ENCODE measurements at regions not wholly inside any gene's neighbourhood (a gene's known extent, or its start where the extent isn't known, plus 50 kb on each side); places are given as distances from the start of the nearest gene placed in this dataset.
"Not testable (repeated sequence)": the region's sequence is repeated elsewhere in the genome, so short reads cannot be mapped to it uniquely, and the experiment has no call there.

DNA sequence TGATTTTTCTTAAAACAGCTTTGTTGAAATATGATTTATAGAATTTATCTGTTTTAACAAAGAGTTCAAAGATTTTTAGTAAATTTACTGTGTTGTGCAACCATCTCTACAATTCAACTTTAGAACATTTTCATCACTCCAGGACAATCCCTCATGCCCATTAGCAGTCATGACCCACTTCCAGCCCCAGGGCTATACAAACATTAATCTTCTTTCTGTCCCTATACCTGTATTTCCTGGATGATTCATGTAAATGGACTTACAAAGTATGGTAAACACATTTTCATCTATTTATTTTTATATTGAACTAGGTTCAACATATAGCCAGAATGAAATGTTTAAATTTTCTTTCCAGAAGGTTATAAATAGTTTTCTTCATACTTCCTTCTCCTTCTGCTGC is 127.8 kb upstream of the CCDC180 start:
- DNase-seq (ENCODE audit: low read depth): no peak

DNA sequence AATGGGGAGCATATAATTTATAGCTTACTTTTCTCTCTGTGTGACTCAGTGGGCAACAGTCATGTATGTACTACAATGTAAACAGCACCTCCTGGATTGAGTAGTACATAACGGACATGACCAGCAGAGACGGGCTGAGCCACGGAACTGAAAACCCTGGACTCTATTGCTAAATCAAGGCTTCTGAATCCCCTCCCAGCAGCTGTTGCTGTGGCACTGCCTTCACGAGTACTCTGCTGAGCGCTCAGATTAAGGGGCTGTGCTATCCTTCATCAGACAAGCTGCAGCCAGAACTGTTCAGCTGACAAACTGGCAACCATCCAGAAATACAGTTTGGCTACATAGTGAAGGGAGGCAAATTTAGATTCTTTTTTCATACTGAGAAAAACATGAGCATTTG is 131.3 kb upstream of the CCDC180 start:
- no peak for DNase-seq (ENCODE audit: low read depth)

DNA sequence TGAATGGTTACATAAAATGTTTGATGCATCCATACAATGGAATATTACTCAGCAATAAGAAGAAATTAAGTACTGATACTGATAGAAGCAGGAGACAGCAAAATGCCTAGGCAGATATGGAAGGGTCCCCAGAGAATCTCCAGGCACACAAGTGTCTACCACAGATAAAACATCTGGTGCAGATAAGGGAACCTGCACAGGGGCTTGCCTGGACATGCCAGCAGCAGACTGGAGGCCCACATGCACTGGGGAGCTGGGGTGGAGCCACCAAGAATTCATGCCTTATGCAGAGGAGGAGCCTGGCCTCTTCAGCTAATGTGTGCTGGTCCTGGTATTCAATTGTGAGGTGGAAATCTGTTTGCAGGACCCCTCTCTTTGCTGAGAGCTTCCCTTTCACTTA is 129.2 kb upstream of the CTSV start:
- DNase-seq (ENCODE audit: low read depth): not testable (repeated sequence)

DNA sequence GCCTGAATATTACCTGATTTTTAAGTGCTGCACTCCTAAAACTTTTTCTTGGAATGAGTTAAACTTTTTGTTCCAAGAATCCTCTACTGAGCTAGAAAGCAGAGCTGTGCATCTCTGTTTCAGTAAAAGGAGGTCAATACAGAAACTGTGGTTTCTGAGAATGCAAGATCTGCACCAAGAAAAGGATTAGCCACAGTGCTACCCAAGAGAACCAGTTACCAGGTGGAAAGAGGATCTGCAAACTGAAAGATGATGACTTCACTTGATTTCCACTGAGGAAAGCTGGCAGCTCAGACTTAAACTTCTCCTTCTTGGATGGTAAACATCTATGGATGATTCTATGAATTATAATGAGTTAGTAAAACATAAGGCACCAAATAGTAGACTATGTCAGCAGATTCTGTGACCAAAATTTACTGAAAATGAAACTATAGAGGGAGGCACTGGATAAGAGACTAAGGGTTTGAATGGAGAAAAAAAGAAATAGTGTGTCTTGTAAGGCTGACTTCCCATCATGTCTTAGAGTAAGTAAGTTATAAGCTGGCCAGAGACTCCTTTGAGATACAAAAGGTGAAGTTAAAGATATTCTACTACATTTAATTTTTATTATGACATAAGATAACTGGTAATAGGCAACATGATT is 127.7 kb upstream of the CTSV start:
- DNase-seq (ENCODE audit: low read depth): not testable (repeated sequence)

DNA sequence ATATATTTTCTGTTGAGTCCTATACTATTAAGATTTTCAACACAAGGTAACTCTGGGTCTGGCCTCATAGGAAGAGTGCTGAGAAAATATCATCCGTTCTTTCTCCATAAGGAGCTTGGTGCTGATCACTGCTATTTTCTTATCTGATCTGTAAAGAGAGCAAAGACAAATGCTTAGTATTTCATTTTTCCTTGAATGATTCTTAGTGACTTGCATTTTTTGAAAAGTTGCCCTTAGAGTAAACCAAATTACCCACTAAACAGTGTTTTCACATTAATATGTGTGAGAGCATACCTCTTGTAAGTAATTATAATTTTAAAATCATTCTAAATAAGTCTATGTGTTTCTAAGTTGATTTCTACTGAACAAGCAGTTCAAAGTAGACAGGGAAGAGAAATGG is 121.3 kb upstream of the CTSV start:
- no peak for DNase-seq (ENCODE audit: low read depth)

DNA sequence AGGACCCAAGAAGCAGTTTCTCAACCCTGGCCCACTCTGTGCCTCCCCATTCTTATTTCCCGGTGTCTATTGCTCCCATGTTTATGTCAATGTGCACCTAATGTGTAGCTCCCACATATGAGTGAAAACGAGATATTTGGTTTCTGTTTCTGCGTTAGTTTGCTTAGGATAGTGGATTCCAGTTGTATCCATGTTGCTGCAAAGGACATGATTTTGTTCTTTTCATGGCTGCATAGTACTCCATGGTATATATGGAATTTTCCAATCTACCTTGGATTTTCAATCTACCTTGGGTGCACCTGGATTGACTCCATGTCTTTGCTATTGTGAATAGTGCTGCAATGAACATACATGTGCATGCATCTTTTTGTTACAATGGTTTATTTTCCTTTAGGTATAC is 119.8 kb upstream of the CTSV start:
- DNase-seq (ENCODE audit: low read depth): not testable (repeated sequence)

DNA sequence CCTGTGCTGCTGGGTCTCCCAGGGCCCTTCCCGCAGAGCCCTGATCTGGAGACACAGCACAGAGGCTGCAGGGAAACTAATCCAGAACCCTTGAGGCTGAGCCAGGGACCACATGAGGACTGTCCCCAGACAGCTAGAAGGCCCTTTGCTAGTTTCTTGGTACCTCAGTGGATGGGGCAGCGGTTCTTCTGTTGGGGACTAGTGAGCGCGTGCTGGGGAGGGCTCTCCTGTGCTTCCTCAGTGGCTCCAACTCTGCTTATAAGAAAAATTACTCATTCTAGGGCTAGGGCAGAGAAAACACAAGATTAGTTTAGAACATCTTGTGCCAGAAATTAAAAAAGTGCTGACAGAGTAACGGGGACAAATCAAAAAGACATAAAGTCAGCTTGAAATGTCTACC is 116.5 kb upstream of the CTSV start:
- DNase-seq (ENCODE audit: low read depth): not testable (repeated sequence)

DNA sequence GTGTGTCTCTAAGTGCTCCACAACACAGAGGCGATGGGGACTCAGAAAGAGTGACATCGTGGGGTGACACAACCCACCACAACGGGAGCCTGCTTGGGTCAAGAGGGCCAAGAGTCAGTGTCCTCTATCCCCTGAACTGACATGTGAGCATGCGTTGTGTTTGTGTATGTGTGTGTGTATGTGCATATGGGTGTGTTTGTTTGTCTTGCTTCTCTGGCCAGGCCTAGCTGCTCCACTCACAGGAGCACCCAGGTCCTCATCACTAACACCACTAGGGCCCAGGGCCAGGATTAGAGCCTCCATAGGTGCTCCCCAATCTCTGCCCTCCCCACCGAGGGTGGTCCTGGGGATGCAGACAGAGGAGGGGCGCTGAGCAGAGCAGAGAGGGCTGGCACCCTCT is 115.0 kb upstream of the CTSV start:
- DNase-seq (ENCODE audit: low read depth): no peak

DNA sequence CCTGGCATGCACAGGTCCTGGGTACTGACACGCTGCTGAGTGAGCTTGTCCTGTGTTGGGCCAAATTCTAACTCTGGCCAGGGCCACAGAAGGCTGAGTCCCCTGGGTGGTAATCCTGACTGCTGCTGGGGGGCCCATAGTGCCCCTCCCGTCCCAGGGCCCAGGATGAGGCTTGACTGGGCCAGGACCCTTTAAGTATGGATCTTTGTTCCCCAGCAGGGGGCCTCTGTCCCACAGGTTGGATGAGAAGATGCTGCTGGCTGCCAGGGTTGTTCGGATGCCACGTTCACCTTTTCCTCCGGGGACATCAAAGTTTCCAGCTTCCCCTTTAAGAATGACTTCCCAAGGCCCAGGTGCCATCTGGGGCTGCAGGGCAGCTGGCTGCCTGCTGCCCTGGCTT is 114.2 kb upstream of the CTSV start:
- not testable (repeated sequence) for DNase-seq (ENCODE audit: low read depth)

DNA sequence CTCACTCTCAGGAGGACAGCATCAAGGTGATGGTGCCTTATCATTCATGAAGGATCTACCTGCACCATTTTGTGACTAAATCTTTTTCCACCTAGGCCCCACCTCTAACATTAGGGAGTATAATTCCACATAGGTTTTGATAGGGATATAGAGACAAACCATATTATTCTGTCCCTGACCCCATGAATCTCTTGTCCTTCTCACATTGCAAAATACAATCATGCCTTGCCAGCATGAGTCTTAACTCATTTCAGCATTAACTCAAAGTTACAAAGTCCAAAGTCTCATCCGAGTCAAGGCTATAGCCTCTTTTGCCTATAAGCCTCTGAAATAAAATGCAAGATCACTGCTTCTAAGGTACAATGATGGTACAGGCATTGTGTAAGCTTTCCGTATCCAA is 111.5 kb upstream of the CTSV start:
- DNase-seq (ENCODE audit: low read depth): not testable (repeated sequence)

DNA sequence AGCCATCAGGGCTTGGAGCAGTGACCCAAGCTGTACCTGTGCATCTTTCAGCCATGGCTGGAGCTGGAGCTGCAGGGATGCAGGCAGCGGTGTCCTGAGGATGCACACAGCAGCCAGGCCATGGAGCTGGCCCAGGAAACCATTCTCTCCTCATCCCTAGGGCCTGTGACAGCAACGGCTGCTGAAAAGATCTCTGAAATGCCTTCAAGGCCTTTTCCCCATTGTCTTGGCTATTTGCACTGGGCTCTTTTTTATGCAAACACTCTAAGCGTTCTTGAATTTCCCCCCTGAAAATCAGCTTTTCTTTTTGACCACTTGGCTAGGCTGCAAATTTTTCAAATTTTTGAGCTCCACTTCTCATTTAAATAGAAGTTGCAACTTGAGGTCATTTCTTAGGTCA is 109.5 kb upstream of the CTSV start:
- DNase-seq (ENCODE audit: low read depth): not testable (repeated sequence)

DNA sequence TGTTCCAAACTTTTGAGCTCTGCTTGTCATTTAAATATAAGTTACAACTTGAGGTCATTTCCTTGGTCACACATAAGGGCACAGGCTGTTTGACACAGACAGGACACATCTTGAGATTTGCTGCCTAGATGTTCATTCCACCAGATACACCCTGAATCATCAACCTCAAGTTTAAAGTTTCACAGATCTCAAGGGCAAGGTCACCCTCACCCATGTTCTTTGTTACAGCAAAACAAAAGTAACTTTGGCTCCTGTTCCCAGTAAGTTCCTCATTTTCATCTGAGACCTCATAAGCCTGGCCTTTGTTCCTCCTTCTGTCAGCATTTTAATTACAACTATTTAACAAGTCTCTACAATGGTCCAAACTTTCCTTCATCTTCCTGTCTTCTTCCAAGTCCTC is 106.7 kb upstream of the CTSV start:
- not testable (repeated sequence) for DNase-seq (ENCODE audit: low read depth)

DNA sequence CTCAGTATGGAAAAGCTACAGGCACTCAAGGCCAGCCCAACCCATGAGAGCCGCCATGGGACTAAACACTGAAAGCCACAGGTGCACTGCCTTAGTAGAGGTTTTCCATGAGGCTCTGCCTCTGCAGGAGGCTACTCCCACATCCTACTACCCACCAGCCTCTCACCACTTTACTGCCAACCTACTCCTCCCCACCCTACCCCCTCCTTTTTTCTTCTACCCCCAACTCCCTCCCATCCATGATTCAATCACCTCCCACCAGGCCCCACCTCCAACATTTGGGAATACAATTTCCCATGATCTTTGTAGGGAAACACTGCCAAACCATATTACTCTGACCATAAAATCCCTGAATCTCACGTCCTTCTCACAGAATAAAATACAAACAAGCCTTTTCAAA is 101.6 kb upstream of the CTSV start:
- no peak for DNase-seq (ENCODE audit: low read depth)

DNA sequence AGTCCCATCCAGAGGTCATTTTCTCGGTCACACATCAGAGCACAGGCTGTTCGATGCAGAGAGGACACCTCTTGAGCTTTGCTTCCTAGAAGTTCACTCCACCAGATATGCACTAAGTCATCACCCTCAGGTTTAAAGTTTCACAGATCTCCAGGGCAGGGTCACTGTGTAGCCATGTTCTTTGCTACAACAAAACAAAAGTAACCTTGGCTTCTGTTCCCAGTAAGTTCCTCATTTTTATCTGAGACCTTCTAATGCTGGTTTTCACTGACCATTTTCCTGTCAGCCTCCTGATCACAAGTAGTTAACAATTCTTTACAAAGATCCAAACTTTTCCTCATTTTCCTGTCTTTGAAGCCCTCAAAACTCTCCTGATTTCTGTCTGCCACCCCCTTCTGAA is 97.5 kb upstream of the CTSV start:
- no peak for DNase-seq (ENCODE audit: low read depth)

DNA sequence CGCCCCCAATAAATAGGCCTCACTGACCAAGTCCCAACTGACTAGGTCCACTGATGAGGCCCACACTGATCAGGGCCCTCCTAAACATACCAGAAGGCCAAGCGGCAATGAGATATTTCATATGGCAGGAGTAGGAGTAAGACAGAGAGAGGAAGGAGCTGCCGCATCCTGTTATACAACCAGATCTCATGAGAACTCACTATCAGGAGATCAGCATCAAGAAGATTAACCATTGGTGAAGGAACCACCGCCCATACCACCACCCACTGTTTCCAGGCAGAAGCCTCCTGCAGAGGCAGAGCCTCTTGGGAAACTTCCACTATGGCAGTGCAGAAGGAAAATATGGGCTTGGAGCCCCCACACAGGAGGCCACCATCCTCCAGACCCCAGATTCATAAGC is 95.0 kb upstream of the CTSV start:
- not testable (repeated sequence) for DNase-seq (ENCODE audit: low read depth)

DNA sequence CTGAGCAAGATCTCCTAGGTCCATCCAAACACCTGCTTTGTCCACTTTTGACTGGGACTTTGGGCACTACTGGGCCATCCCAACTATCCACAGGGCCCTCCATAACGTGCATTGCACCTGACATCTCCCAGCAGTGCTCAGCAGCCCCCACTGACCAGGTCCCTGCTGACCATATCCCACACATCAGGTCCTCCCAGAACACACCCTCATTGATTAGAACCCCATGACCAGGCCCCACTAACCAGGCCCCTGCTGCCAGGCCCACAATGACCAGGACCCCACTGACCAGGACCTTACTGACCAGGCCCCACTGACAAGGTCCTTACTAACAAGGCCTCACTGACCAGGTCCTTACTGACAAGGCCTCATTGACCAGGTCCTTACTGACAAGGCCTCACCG is 93.9 kb upstream of the CTSV start:
- DNase-seq (ENCODE audit: low read depth): no peak

DNA sequence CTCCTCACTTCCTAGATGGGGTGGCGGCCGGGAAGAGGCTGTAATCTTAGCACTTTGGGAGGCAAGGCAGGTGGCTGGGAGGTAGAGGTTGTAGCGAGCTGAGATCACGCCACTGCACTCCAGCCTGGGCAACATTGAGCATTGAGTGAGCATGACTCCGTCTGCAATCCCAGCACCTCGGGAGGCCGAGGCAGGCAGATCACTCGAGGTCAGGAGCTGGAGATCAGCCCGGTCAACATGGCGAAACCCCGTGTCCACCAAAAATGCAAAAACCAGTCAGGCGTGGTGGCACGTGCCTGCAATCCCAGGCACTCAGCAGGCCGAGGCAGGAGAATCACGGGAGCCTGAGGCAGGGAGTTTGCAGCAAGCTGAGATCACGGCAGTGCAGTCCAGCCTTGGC is 91.9 kb upstream of the CTSV start:
- DNase-seq (ENCODE audit: low read depth): not testable (repeated sequence)

DNA sequence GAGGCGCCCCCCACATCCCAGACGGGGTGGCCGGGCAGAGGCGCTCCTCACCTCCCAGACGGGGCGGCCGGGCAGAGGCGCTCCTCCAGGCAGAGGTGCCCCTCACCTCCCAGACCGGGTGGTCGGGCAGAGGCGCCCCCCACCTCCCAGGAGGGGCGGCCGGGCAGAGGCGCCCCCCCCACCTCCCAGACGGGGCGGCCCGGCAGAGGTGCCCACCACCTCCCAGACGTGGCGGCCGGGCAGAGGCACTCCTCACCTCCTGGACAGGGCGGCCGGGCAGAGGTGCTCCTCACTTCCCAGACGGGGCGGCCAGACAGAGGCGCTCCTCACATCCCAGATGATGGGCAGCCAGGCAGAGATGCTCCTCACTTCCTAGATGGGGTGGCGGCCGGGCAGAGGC is 91.4 kb upstream of the CTSV start:
- DNase-seq (ENCODE audit: low read depth): not testable (repeated sequence)

DNA sequence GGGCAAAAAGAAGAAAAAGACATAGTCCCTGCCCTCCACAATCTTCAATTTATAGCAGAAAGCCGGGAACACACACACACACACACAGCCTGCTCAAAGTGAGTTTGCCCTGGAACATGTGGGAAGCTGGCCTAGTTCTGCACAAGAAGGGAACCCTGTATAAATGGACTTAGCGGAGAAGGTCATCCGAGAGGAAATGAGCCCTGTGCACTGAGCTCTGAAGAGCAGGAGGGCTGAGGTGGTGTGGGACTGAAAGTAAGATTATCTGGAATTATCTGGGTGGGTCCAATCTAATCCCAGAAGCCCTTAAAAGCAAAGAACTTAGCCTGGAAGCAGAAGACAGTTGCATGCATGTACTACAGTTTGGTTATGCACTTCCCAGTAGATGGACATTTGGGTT is 90.0 kb upstream of the CTSV start:
- no peak for DNase-seq (ENCODE audit: low read depth)

DNA sequence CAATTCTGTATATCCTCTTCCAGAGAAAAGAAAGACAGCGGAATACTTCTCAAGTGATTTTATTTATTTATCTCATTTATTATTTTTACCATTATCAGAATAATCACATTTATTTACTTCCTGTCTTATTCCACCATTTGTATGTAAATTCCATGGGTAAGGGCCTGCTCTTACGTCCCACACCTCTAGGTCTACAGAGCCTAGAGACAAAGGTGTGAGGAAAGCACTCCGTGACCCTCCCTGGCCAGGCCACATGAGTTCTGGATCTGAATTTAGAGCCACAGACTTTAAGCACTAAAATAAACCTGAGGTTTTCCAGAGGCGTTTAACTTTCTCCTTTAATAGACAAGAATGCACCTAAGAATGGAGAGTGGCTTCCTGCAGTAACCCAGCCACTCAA is 85.3 kb upstream of the CTSV start:
- no peak for DNase-seq (ENCODE audit: low read depth)

DNA sequence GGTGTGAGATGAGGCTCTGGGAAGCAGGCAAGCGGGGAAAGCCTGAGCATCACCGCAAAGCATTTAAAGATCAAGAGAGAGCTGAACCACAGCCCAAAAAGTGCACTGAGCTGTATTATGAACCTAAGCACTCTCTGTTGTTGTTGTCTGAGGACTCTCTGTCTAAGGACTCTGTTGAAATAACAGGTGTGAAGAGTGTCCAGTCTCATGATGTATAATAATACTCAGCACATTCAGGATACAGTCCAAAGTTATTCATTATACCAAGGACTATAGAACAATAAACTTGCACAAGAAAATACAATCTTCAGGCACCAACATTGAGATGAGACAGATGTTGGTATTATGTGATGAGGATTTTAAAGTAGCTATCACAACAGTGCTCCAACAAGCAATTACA is 71.8 kb upstream of the CTSV start:
- DNase-seq (ENCODE audit: low read depth): no peak

DNA sequence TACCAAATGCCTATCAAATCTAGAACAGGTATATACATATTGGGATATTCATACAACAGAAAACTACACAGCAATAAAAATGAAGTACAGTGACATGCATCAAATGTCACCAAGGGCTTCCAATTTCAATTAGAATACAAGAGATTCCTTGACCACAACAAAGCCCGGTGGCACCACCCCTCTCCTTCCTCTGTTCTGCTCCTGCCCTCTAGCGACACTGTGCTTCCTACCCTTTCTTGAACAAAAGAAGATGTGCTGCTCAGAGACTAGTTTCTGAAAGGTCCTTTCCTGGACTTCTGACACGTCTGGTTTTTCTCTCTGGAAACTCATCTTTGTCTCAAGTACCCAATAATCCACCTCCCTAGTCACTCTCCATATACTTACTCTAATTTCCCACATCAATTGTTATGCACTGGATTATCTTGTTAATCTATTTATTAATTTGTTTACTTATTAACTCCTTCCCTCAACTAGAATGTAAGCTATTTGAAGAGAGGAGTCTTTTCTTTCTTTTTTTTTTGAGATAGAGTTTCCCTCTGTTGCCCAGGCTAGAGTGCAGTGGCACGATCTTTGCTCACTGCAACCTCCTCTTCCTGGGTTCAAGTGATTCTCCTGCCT is 70.4 kb upstream of the CTSV start:
- peak; percentile 11 for DNase-seq (ENCODE audit: low read depth)

DNA sequence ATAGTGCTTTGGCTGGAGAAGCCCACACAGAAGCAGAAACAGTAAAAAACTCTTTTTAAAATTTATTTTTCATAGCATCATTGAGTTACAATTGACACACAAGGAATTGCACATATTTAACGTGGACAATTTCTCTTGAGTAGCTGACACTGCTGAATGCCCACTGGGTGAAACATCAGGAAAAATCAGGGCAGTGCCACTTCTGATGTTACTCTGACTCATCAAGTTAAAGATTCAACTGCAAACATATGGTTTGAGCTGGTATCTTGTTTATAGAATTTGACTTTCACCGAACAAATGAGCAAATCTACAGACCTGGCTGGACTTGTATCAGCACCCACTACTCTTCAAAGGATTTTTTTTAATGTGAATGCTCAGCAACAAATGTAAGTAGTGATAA is 66.3 kb upstream of the CTSV start:
- not testable (repeated sequence) for DNase-seq (ENCODE audit: low read depth)

All from activated T-cell treated with anti-CD3 and anti-CD28 coated beads for 24 hours (primary cell).